ENCODE measurements at regions not wholly inside any gene's neighbourhood (a gene's known extent, or its start where the extent isn't known, plus 50 kb on each side); places are given as distances from the start of the nearest gene placed in this dataset.
A peak's percentile ranks its signal among the peaks of the same experiment; 100 is the strongest.
"Not testable (repeated sequence)": the region's sequence is repeated elsewhere in the genome, so short reads cannot be mapped to it uniquely, and the experiment has no call there.

GRCh38 chr6:113693851-113694250 is 163.3 kb upstream of the MARCKS start:
- DNase-seq (ENCODE audit: low read depth), result peak; percentile 52

GRCh38 chr6:113694278-113695077 is 162.7 kb upstream of the MARCKS start:
- DNase-seq (ENCODE audit: low read depth), result peak; percentile 58

GRCh38 chr6:113695516-113695915 is 161.6 kb upstream of the MARCKS start:
- no peak for DNase-seq (ENCODE audit: low read depth)

DNA sequence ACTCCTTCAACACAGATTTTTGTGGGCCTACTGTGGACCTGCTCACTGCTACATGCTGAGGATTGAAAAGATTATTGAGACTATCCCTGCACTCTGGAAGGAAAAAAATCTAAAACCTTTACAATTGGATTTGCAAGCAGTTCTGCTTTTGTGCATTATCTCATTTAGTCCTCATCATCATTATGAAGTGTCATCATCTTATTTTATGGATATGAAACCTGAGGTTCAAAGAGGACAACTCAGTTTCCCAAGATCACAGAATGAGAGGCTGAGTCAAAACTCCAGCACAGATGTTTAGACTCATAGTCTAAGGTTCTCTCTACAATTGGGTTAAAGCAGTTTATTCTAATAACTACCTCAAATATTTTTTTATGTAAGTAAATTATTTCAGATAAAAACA is 160.2 kb upstream of the MARCKS start:
- no peak for DNase-seq (ENCODE audit: low read depth)

- DNase-seq (ENCODE audit: low read depth), result peak; percentile 77
These were observed 159.3 kb upstream of the MARCKS start for GRCh38 chr6:113697632-113698410.

DNA sequence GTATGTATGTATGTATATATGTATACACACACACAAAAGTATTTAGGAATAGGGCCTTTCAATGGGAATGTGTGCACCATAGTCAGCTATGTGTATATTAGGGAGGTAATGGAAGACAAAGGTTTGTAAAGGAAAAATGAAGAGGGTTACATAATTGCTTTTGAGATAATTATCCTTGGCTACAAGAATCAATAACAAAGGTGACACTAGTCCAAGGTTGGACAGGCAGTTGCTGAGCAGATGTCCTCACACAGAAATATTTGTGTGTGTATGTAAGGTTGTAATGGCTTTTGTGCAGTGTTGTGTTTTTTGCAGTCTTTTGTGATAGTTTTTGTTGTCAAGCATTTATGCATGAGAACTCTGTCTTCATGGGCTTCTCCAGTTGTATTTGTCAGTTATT is 157.9 kb upstream of the MARCKS start:
- no peak for DNase-seq (ENCODE audit: low read depth)

DNA sequence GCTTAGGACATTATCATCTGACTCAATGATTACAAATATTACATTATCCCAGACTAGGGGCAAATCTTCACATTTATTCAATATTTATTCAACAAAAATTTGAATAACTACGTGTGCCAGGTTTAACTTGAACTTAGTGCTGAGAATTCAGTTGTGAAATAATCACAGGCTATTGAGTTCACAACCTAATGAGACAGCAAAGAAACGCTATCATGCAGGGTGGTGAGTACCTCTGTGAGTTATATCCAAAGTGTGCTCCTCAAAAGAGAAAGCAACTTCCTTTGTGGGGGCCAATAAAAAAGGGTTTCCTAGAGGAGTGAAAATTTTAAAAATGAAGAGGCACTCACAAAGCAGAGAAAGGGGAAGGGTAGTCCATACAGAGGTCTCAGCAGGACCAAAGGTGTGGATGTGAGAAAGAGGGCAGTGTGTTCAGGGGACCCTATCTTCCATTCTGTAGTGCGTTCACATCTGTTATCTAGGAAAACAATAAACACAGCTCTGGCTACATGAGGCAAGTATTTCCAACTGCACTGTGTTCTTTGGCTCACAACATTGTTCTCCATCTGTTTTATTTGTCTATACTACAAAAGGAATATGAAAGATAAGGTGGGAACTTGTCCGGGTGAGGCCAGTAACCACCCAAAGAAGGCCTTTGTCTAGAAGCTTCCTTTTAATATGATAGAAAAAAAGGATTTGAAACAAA is 155.4 kb upstream of the MARCKS start:
- no peak for DNase-seq (ENCODE audit: low read depth)

GRCh38 chr6:113707194-113707593 is 150.0 kb upstream of the MARCKS start:
- no peak for DNase-seq (ENCODE audit: low read depth)

- DNase-seq (ENCODE audit: low read depth), result no peak
These were observed 147.1 kb upstream of the MARCKS start for GRCh38 chr6:113709936-113710509.

GRCh38 chr6:113713665-113714064 is 143.5 kb upstream of the MARCKS start:
- DNase-seq (ENCODE audit: low read depth), result no peak

DNA sequence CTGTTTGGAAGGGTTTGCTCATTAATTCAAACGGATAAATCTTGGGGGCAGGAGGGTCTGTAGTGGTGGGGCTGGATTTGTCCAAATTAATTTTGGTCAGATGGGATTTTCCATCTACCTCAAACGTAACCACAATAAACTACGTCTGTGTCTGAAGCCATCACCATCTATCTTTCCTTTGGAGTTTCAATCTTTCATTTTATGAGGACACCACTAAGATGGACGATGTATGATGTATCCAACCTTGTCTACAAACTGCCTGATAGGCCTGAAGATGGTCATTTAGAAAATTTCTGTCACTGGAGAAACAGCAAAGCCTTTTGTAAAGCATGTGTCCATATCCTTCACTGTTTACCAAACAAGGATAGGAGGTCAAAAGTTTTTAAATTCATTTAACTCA is 138.6 kb upstream of the MARCKS start:
- no peak for DNase-seq (ENCODE audit: low read depth)

- peak; percentile 25 for DNase-seq (ENCODE audit: low read depth)
These were observed 138.1 kb upstream of the MARCKS start for GRCh38 chr6:113719064-113719463.

- no peak for DNase-seq (ENCODE audit: low read depth)
These were observed 137.6 kb upstream of the MARCKS start for GRCh38 chr6:113719545-113719944.

DNA sequence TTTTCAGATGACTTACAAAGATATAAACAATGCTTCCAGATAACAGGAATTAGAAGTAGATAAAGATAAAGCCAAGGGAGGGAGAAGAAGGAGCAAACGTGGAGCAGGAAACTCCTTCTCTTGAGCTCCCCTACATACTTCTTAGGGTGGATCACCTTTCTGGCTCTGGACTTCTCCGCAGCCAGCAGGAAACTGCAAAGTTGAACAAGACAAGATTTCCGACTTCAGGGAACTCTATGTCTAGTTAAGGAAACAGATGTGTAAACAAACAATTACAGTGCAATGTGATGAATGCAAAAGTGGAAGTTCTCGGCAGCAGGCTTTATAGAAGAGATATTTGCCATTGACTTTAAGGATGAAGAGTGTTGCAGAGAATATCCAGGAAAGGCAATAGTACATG is 134.0 kb upstream of the MARCKS start:
- no peak for DNase-seq (ENCODE audit: low read depth)

DNA sequence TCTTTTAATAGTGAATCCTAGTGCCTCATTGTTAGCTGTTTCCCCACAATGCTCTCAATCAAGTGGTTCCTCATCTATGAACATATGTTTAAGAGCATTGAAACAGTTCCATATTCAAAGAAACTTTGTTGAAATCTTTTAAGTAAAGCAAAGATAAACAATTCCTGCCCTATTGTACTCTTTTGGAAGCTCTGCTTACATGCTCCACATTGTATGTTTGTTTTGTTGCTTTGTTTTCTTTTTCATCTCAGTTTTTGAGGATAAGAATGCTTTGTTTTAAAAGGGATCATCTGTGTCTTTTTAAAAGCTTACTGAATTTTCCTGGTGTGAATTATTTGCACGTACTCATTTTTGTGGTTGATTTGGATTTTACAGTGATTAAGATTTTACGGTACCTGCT is 132.2 kb upstream of the MARCKS start:
- not testable (repeated sequence) for DNase-seq (ENCODE audit: low read depth)

GRCh38 chr6:113731541-113731940 is 125.6 kb upstream of the MARCKS start:
- no peak for DNase-seq (ENCODE audit: low read depth)

GRCh38 chr6:113732384-113732966 is 124.7 kb upstream of the MARCKS start:
- no peak for DNase-seq (ENCODE audit: low read depth)

DNA sequence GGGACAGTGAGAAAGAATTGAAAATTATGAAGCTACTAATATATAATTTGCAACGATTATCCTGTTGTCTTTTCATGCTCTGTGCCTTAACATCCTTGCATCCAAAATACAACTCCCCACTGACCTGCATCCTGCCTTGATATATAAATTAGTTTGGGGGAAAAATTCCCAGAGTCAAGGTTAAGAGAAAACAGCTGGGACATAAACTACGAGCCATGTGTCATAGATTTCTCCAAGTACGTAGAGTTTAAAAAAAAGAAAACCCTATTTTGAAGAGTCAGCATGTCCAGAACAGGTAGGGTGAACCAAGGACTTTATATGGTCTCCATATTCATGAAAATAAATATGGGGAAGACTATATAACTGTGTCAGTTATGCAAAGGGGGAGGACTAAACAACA is 123.8 kb upstream of the MARCKS start:
- no peak for DNase-seq (ENCODE audit: low read depth)

GRCh38 chr6:113734982-113735381 is 122.2 kb upstream of the MARCKS start:
- peak; percentile 25 for DNase-seq (ENCODE audit: low read depth)

DNA sequence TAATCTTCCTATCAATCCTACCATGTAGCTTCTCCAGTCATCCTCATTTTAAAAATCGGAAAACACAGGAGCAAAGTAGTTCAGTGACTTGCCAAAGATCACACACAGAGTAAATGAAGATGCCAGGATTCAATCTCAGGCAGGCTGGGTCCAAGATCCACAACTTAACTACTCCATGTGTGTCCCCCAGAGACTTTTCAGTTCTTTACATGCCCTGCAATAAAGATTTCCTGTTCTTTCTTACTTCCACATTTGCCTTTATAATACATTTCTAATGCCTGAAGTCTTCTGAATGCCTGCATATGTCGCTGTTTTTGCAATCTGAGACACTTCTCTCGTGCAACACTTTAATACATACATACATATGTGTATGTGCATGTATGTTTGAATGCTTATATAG is 121.7 kb upstream of the MARCKS start:
- no peak for DNase-seq (ENCODE audit: low read depth)

GRCh38 chr6:113736978-113737377 is 120.2 kb upstream of the MARCKS start:
- no peak for DNase-seq (ENCODE audit: low read depth)
